ENCODE measurements at regions not wholly inside any gene's neighbourhood (a gene's known extent, or its start where the extent isn't known, plus 50 kb on each side); places are given as distances from the start of the nearest gene placed in this dataset.

GRCh38 chr14:92236243-92236900 lies 86.6 kb upstream of the SLC24A4 start:
- peaks cover 0 to 11% (median 0%) of the 10 kb centered on the region in 12 donors for H3K9me3 ChIP-seq
- no peak for DNase-seq
- peaks cover 0 to 9% (median 0%) of the 10 kb centered on the region in 9 donors for H3K27me3 ChIP-seq
- peaks cover 0 to under 1% (median 0%) of the 10 kb centered on the region in 12 donors for H3K4me1 ChIP-seq
- WGBS, 4 donors, result 71 to 78% (median 76%) methylated on average over 7 to 9 of the region's 9 CpGs
- no peaks in the 10 kb centered on the region for H3K36me3 ChIP-seq
- no peak for ATAC-seq
- intact Hi-C loops (cut with DNase I), result no loop called here
- TF ChIP-seq CTCF (IDR thresholded peaks at IDR 0.05) (no peak), POLR2A (IDR thresholded peaks at IDR 0.05) (no peak)
- H3K27ac ChIP-seq, result no peak overlapping the region
- no peak overlapping the region for H3K4me3 ChIP-seq

DNA sequence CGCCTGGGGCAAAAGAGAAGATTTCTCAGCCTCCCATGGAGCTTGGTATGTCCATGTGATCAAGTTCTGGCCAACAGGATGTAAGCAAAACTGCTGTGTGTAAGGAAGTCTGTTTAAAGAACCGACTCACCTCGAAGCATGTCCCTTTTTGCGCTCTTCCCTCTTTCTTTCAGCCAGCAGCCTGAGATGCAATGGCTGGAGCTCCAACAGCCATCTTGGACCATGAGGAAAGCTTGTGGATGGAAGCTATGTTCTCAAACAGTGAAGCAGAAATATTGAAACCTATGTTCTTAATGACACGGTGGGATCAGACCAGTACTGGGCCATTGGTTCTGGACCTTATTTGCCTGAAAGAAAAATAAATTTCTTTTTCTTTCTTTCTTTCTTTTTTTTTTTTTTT lies 82.3 kb upstream of the SLC24A4 start:
- H3K36me3 ChIP-seq, result no peaks in the 10 kb centered on the region
- H3K9me3 ChIP-seq, result peaks cover 0 to 30% (median 6%) of the 10 kb centered on the region in 12 donors
- no peak for TF ChIP-seq POLR2A (IDR thresholded peaks at IDR 0.05)
- no peak for TF ChIP-seq CTCF (IDR thresholded peaks at IDR 0.05)
- peaks cover 0 to 3% (median 0%) of the 10 kb centered on the region in 12 donors for H3K4me1 ChIP-seq
- WGBS, 4 donors, result 79 to 91% (median 85%) methylated on average over 5 of the region's 5 CpGs
- peaks cover 0 to 3% (median 0%) of the 10 kb centered on the region in 9 donors for H3K27me3 ChIP-seq
- DNase-seq (no peak), ATAC-seq (no peak)
- H3K4me3 ChIP-seq, result no peak overlapping the region
- intact Hi-C loops (cut with DNase I), result no loop called here
- no peak overlapping the region for H3K27ac ChIP-seq

DNA sequence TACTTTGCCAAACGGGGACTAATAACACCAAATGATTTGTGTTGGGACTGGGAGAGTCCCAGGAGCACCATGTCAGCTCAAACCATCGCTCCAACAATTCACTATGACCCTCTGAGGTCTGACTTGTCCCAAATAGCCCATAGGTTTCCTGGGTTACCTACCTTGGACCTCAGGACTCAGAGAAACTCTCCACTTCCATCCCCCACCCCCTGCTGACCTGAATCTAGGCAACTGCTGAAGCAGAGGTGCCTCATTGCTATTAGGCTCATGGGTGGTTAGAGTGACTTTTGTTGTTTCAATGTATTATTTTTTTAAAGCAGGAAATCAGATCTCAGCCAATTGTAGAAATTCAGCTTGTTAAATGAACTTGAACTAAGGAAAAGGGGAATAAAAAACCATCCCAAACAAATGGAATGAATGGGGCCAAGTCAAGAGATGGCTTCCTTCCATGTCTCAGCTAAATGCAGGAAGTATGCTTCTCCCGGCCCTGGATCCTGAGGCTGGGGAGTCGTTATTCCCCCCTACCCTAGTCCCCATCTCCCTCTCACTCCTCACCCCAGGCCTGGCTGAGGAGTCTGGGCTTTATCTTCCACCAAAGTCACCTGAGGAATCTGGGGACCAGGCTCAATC lies 80.9 kb upstream of the SLC24A4 start:
- DNase-seq, result no peak
- TF ChIP-seq CTCF (IDR thresholded peaks at IDR 0.05) (no peak), POLR2A (IDR thresholded peaks at IDR 0.05) (no peak)
- Histone ChIP-seq H3K36me3 (no peaks in the 10 kb centered on the region), H3K4me3 (no peak overlapping the region), H3K9me3 (peaks cover 0 to 37% (median 7%) of the 10 kb centered on the region in 12 donors), H3K27ac (no peak overlapping the region), H3K4me1 (peaks cover 0 to 3% (median 0%) of the 10 kb centered on the region in 12 donors), H3K27me3 (no peaks in the 10 kb centered on the region)
- WGBS, 4 donors, result 22 to 46% (median 36%) methylated on average over 4 of the region's 4 CpGs
- ATAC-seq, result no peak
- intact Hi-C loops (cut with DNase I), result no loop called here

DNA sequence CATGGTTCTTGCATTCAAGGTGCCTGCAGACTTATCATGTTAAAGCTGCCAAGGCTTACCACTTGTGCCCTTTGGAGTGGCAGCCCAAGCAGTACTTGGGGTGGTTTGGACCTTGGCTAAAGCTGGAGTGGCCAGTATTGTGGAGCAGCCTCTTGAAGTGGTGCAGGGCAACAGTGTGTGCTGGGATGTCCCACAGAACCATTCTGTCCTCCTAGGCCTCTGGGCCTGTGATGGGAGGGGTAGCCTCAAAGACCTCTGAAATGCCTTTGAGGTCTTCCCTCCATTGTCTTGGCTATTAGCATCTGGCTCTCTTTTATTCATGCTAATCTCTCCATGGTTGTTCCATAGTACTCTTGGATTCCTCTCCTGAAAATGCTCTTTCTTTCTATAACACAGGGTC lies 78.2 kb upstream of the SLC24A4 start:
- Histone ChIP-seq H3K36me3 (no peaks in the 10 kb centered on the region), H3K27me3 (peaks cover 0 to 9% (median 0%) of the 10 kb centered on the region in 9 donors), H3K4me3 (no peak overlapping the region), H3K9me3 (peaks cover 0 to 37% (median 7%) of the 10 kb centered on the region in 12 donors), H3K4me1 (peaks cover 0 to 18% (median 0%) of the 10 kb centered on the region in 12 donors), H3K27ac (no peak overlapping the region)
- ATAC-seq (no peak), DNase-seq (no peak)
- TF ChIP-seq POLR2A (IDR thresholded peaks at IDR 0.05) (no peak), CTCF (IDR thresholded peaks at IDR 0.05) (no peak)
- intact Hi-C loops (cut with DNase I), result no loop called here
